ENCODE measurements at regions not wholly inside any gene's neighbourhood (a gene's known extent, or its start where the extent isn't known, plus 50 kb on each side); places are given as distances from the start of the nearest gene placed in this dataset.

DNA sequence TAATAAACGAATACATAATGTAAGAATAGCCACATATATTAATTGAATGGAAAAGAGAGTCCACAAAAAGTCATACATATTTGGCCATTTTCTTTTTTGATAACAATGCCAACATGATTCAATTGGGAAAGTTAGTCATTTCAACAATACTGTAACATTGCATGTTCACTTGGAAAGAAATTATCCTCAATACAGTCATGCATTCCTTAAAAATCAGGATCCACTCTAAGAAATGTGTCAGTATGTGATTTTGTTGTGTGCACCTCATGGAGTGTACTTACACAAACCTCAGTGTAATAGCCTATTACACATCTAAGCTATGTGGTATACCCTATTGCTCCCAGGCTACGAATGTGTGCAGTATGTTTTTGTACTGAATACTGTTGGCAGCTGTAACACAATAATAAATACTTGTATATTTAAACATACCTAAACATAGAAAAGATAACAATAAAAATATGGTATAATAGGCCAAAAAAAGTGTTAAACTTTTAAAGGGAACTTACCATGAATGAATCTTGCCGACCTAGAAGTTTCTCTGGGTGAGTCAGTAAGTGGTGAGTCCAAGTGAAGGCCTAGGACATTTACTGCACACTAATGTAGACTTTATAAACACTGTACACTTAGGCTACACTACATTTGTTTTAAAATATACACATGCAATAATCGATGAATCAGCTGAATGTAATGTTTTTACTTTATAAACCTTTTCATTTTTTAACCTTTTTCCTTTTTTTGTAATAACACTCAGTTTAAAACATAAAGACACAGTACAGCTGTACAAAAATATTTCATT is 806.8 kb downstream of the PCDH18 start:
- Mint-ChIP-seq H3K27me3 (no peaks in the 10 kb centered on the region), H3K4me1 (peaks cover 6% of the 10 kb centered on the region), H3K27ac (ENCODE audit: low read depth) (no peak overlapping the region), H3K36me3 (ENCODE audit: insufficient read depth) (no peaks in the 10 kb centered on the region), H3K4me3 (no peak overlapping the region), H3K9me3 (no peaks in the 10 kb centered on the region)
- no peak for ATAC-seq (replicated peaks; ENCODE audit: extremely low read depth, poor library complexity, severe bottlenecking)
- no peak for DNase-seq (ENCODE audit: low spot score in 2 of 2)

DNA sequence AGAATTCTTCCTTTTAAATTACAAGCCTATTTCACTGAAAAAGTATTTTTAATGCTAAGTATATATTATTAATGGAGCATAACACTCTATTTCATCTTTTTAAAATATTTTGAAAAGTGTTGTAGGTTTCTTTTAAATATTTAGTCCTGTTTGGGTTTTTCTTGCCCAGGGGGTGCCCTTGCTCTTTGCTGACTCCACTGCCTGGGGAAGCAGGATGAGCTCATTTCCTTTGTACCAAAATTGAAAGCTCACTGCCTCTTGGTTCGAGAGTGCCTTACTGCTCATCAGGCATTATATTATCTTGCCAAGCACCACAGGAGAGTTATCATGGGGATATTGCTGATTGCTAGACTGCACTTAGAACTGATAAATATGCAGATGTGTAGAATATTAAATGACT is 819.2 kb downstream of the PCDH18 start:
- Mint-ChIP-seq H3K27ac (ENCODE audit: low read depth) (no peak overlapping the region), H3K36me3 (ENCODE audit: insufficient read depth) (no peaks in the 10 kb centered on the region), H3K27me3 (no peaks in the 10 kb centered on the region), H3K4me1 (no peaks in the 10 kb centered on the region), H3K4me3 (no peak overlapping the region), H3K9me3 (peaks cover 6% of the 10 kb centered on the region)
- DNase-seq (ENCODE audit: low spot score in 2 of 2) (no peak), ATAC-seq (replicated peaks; ENCODE audit: extremely low read depth, poor library complexity, severe bottlenecking) (no peak)

DNA sequence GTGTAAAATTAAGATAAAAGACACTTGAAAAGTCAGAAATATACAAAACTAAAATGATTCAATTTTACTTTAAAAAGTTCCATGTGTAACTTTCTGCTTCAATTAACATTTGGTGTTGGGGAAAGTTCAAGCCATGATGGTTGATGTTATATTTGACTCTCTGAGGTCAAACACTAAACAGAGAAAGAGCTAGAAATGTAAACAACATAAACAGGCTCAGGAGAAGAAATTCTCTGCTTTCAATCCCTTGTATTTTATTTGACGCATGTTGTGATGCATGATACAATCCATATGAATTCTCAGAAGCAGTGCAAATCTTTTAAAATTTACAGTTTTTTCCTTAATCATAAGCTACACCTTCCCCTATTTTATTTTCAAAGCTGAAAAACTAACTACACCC is 822.4 kb downstream of the PCDH18 start:
- DNase-seq (ENCODE audit: low spot score in 2 of 2): no peak
- Mint-ChIP-seq H3K27me3 (no peaks in the 10 kb centered on the region), H3K27ac (ENCODE audit: low read depth) (no peak overlapping the region), H3K9me3 (no peaks in the 10 kb centered on the region), H3K36me3 (ENCODE audit: insufficient read depth) (no peaks in the 10 kb centered on the region), H3K4me1 (no peaks in the 10 kb centered on the region), H3K4me3 (no peak overlapping the region)
- no peak for ATAC-seq (replicated peaks; ENCODE audit: extremely low read depth, poor library complexity, severe bottlenecking)

DNA sequence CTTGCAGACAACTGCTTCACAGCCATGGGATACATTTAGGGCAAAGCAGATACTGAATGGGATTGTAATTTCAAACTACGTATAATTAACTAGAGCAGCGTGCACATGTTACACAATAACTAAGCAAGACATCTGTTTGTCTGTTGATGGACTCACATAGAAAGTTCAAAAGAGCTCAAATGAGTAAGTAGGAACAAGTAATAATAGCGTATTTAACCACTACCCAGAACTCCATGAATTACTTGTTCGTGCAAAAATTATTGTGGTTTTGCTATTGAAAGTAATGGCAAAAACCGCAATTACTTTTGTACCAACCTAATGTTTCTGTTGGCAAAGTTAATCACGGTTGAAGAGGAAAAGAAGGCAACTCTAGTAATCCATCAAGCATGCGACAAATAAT is 825.4 kb downstream of the PCDH18 start:
- H3K4me3 Mint-ChIP-seq: no peak overlapping the region
- no peaks in the 10 kb centered on the region for H3K9me3 Mint-ChIP-seq
- no peaks in the 10 kb centered on the region for H3K36me3 Mint-ChIP-seq (ENCODE audit: insufficient read depth)
- no peaks in the 10 kb centered on the region for H3K27me3 Mint-ChIP-seq
- DNase-seq (ENCODE audit: low spot score in 2 of 2) (no peak), ATAC-seq (replicated peaks; ENCODE audit: extremely low read depth, poor library complexity, severe bottlenecking) (no peak)
- H3K4me1 Mint-ChIP-seq: no peaks in the 10 kb centered on the region
- no peak overlapping the region for H3K27ac Mint-ChIP-seq (ENCODE audit: low read depth)

DNA sequence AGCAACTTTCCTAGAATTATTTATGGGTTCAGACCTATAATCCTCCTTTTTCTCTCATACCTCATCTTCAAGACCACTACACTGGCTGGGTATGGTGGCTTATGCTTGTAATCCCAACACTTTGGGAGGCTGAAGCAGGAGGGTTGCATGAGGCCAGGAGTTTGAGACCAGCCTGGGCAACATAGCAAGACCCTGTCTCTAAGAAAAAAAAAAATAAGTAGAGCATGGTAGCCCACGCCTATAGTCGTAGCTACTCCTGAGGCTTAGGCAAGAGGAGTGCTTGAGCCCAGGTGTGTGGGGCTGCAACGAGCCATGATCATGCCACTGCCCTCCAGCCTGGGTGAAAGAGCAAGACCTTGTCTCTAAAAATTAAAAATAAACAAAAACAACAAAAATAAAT is 832.4 kb downstream of the PCDH18 start:
- peaks cover 2% of the 10 kb centered on the region for H3K36me3 Mint-ChIP-seq (ENCODE audit: insufficient read depth)
- no peak overlapping the region for H3K27ac Mint-ChIP-seq (ENCODE audit: low read depth)
- H3K27me3 Mint-ChIP-seq: no peaks in the 10 kb centered on the region
- DNase-seq (ENCODE audit: low spot score in 2 of 2) (no peak), ATAC-seq (replicated peaks; ENCODE audit: extremely low read depth, poor library complexity, severe bottlenecking) (no peak)
- no peaks in the 10 kb centered on the region for H3K4me1 Mint-ChIP-seq
- no peak overlapping the region for H3K4me3 Mint-ChIP-seq
- H3K9me3 Mint-ChIP-seq: peaks cover 5% of the 10 kb centered on the region

DNA sequence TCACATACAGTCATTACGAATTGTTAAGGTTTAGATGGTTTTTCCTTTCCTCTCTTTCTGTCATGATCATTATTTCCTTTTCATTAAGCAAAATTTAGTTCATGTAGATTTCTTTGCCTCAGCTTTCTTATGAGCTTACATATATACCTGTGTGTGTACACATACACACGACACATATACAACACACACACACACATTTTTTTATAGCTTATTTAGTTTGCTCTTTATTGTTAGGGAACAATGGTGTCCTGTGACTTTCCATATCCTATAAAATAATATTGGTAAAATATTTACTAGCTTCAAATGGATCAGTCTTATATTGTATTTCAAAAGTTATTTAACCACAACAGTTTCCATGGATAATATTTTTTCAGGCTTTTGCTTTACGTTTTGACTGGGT is 840.7 kb downstream of the PCDH18 start:
- no peak overlapping the region for H3K27ac Mint-ChIP-seq (ENCODE audit: low read depth)
- no peak for DNase-seq (ENCODE audit: low spot score in 2 of 2)
- H3K4me1 Mint-ChIP-seq: no peaks in the 10 kb centered on the region
- no peaks in the 10 kb centered on the region for H3K27me3 Mint-ChIP-seq
- H3K9me3 Mint-ChIP-seq: peaks cover 5% of the 10 kb centered on the region
- H3K4me3 Mint-ChIP-seq: no peak overlapping the region
- ATAC-seq (replicated peaks; ENCODE audit: extremely low read depth, poor library complexity, severe bottlenecking): no peak
- no peaks in the 10 kb centered on the region for H3K36me3 Mint-ChIP-seq (ENCODE audit: insufficient read depth)

DNA sequence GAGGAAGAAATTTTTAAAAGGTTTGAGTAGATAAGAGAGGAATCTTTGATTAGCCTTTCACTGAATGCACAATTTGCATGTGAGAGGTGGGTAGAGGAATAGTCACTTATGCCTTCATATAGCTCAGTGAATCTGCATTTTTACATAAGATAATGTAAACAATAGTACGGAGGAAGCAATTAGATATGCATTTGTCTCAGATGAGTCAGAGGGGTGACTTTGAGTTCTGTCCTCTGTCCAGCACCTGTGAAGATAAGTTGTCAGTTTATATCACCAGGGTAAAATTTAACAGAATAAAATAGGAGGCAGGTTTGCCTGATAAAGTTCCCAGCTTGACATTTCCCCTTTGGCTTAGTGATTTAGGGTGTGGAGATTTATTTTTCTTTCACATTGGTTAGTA is 841.9 kb downstream of the PCDH18 start:
- no peak for DNase-seq (ENCODE audit: low spot score in 2 of 2)
- Mint-ChIP-seq H3K36me3 (ENCODE audit: insufficient read depth) (no peaks in the 10 kb centered on the region), H3K27me3 (no peaks in the 10 kb centered on the region), H3K9me3 (no peaks in the 10 kb centered on the region), H3K4me3 (no peak overlapping the region), H3K4me1 (no peaks in the 10 kb centered on the region), H3K27ac (ENCODE audit: low read depth) (no peak overlapping the region)
- ATAC-seq (replicated peaks; ENCODE audit: extremely low read depth, poor library complexity, severe bottlenecking): no peak

DNA sequence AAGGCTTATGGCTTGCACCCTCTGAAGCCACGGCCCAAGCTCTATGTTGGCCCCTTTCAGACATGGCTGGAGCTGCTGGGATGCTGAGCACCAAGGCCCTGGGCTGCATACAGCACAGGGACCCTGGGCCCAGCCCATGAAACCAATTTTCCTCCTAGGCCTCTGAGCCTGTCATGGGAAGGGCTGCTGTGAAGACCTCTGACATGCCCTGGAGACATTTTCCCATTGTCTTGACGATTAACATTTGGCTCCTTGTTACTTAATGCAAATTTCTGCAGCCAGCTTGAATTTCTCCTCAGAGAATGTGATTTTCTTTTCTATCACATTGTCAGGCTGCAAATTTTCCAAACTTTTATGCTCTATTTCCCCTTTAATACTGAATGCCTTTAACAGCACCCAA is 844.7 kb downstream of the PCDH18 start:
- Mint-ChIP-seq H3K27me3 (no peaks in the 10 kb centered on the region), H3K9me3 (no peaks in the 10 kb centered on the region), H3K36me3 (ENCODE audit: insufficient read depth) (no peaks in the 10 kb centered on the region), H3K4me1 (no peaks in the 10 kb centered on the region), H3K27ac (ENCODE audit: low read depth) (no peak overlapping the region), H3K4me3 (no peak overlapping the region)
- DNase-seq (ENCODE audit: low spot score in 2 of 2) (no peak), ATAC-seq (replicated peaks; ENCODE audit: extremely low read depth, poor library complexity, severe bottlenecking) (no peak)

DNA sequence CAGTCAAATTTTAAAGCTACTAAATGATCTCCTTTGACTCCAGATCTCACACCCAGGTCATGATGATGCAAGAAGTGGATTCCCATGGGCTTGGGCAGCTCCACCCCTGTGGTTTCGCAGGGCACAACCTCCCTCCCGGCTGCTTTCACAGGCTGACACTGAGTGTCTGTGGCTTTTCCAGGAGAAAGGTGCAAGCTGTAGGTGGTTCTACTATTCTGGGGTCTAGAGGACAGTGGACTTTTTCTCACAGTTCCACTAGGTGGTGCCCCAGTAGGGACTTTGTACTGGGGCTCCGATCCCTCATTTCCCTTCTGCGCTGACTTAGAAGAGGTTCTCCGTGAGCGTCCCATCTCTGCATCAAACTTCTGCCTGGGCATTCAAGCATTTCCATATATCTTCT is 845.2 kb downstream of the PCDH18 start:
- Mint-ChIP-seq H3K9me3 (no peaks in the 10 kb centered on the region), H3K4me3 (no peak overlapping the region)

DNA sequence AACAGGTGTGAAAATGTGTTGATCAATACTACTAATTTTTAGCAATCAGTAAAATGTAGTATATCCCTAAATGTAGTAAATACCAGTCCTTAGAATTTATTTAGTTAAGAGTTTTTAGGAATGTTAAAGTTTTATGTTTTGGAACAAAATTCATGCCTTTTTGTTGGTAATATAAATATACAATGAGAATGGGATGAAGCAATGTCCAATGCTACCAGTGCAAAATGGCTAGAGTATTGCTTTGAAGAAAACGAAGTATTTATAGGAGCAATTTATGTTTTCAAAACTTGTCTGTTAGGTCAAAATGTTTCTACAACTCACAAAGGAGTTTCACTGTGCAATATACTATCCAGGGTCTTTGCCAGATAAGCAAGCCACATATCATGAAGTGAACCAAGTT is 851.5 kb downstream of the PCDH18 start:
- DNase-seq (ENCODE audit: low spot score in 2 of 2) (no peak), ATAC-seq (replicated peaks; ENCODE audit: extremely low read depth, poor library complexity, severe bottlenecking) (no peak)
- Mint-ChIP-seq H3K4me3 (no peak overlapping the region), H3K27ac (ENCODE audit: low read depth) (no peak overlapping the region), H3K36me3 (ENCODE audit: insufficient read depth) (no peaks in the 10 kb centered on the region), H3K4me1 (no peaks in the 10 kb centered on the region), H3K27me3 (no peaks in the 10 kb centered on the region), H3K9me3 (no peaks in the 10 kb centered on the region)

More for the DNA sequence above, 845.2 kb downstream of the PCDH18 start:
- DNase-seq (ENCODE audit: low spot score in 2 of 2) (no peak), ATAC-seq (replicated peaks; ENCODE audit: extremely low read depth, poor library complexity, severe bottlenecking) (no peak)
- H3K4me1 Mint-ChIP-seq: no peaks in the 10 kb centered on the region
- H3K27me3 Mint-ChIP-seq: no peaks in the 10 kb centered on the region
- no peak overlapping the region for H3K27ac Mint-ChIP-seq (ENCODE audit: low read depth)
- no peaks in the 10 kb centered on the region for H3K36me3 Mint-ChIP-seq (ENCODE audit: insufficient read depth)

DNA sequence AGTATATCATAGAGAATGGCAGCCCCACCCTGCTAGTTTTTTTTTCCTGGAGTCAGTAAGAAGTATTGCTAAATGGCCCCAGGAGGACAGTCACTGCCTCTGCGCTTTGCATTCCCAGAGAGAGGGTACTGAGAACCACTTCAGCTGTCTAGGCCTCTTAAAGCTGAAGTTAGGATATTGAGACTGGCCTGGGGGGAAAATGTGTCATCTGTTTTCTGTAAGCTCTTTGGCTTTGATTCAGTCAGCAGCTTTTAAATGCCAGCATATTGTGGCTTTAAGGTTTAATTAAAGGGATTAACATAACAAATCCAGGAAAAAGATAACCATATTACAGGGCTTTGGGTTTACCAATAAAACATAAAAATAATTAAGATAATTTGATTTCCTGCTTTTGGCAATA is 852.0 kb downstream of the PCDH18 start:
- no peaks in the 10 kb centered on the region for H3K27me3 Mint-ChIP-seq
- no peak overlapping the region for H3K4me3 Mint-ChIP-seq
- no peaks in the 10 kb centered on the region for H3K4me1 Mint-ChIP-seq
- no peaks in the 10 kb centered on the region for H3K9me3 Mint-ChIP-seq
- ATAC-seq (replicated peaks; ENCODE audit: extremely low read depth, poor library complexity, severe bottlenecking): no peak
- H3K27ac Mint-ChIP-seq (ENCODE audit: low read depth): no peak overlapping the region
- H3K36me3 Mint-ChIP-seq (ENCODE audit: insufficient read depth): no peaks in the 10 kb centered on the region
- DNase-seq (ENCODE audit: low spot score in 2 of 2): no peak

DNA sequence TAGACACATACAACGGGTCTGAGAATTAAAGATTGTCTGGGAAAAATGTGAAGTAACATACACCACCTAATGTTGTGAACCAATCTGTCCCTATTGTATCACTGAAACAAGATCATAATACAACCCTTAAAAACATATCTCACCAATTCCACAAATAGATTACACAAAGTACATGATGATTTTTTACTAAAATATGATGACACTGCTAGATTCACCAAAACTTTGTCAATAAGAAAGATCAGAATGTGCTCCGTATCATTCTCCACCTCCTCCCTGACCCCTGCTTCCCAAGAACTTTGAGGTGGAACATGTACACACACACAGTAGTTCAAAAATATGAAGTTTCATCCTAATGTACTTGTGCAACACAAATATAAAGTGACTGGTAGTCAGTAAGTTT is 862.0 kb downstream of the PCDH18 start:
- no peak for DNase-seq (ENCODE audit: low spot score in 2 of 2)
- Mint-ChIP-seq H3K36me3 (ENCODE audit: insufficient read depth) (no peaks in the 10 kb centered on the region), H3K27ac (ENCODE audit: low read depth) (no peak overlapping the region), H3K4me3 (no peak overlapping the region), H3K4me1 (no peaks in the 10 kb centered on the region), H3K27me3 (no peaks in the 10 kb centered on the region), H3K9me3 (no peaks in the 10 kb centered on the region)
- no peak for ATAC-seq (replicated peaks; ENCODE audit: extremely low read depth, poor library complexity, severe bottlenecking)

DNA sequence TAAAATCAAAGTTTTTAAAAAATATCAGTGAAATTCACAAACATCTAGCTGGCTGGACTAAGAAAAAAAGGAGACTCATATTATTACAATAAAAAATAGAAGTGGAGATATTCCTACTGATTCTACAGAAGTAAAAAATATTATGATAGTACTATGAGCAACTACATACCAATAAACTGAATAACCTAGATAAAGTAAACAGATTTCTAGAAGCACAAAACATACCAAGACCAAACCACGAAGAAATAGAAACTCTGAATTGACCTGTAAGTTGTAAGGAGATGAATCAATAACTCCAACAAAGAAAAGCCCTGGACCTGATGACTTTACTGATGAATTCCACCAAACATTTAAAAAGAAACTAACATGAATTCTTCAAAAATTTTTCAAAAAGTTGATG is 867.3 kb downstream of the PCDH18 start:
- no peak for ATAC-seq (replicated peaks; ENCODE audit: extremely low read depth, poor library complexity, severe bottlenecking)
- H3K4me3 Mint-ChIP-seq: no peak overlapping the region
- no peak overlapping the region for H3K27ac Mint-ChIP-seq (ENCODE audit: low read depth)
- peaks cover 12% of the 10 kb centered on the region for H3K9me3 Mint-ChIP-seq
- H3K27me3 Mint-ChIP-seq: no peaks in the 10 kb centered on the region
- no peak for DNase-seq (ENCODE audit: low spot score in 2 of 2)
- no peaks in the 10 kb centered on the region for H3K4me1 Mint-ChIP-seq
- no peaks in the 10 kb centered on the region for H3K36me3 Mint-ChIP-seq (ENCODE audit: insufficient read depth)

Measured in central memory CD8-positive, alpha-beta T cell (primary cell).